ENCODE measurements at regions not wholly inside any gene's neighbourhood (a gene's known extent, or its start where the extent isn't known, plus 50 kb on each side); places are given as distances from the start of the nearest gene placed in this dataset.

DNA sequence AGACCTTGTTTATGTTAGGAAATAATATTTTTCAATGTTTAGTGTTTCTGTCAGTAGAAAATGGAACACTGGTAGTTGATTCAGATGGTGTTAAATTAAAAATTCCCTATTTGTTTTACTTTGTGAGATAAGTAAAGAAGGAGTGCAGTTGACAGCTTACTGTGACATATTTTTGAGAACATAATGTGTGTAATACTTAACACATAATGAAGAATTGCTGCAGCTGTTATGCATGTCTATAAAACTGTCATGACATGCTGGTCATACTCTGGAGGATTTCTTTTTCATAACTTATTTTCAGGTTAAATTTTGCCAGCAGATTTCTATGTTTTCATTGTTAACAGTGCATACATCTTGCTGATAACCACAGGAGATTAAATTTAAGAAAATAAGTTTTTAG, 296.1 kb downstream of the CTH start:
- intact Hi-C loops (cut with micrococcal nuclease; ENCODE audit: unreplicated experiment): no loop called here
- BruUV-seq (replicated peaks): no TSS peak
- TF ChIP-seq, protein P1, sequence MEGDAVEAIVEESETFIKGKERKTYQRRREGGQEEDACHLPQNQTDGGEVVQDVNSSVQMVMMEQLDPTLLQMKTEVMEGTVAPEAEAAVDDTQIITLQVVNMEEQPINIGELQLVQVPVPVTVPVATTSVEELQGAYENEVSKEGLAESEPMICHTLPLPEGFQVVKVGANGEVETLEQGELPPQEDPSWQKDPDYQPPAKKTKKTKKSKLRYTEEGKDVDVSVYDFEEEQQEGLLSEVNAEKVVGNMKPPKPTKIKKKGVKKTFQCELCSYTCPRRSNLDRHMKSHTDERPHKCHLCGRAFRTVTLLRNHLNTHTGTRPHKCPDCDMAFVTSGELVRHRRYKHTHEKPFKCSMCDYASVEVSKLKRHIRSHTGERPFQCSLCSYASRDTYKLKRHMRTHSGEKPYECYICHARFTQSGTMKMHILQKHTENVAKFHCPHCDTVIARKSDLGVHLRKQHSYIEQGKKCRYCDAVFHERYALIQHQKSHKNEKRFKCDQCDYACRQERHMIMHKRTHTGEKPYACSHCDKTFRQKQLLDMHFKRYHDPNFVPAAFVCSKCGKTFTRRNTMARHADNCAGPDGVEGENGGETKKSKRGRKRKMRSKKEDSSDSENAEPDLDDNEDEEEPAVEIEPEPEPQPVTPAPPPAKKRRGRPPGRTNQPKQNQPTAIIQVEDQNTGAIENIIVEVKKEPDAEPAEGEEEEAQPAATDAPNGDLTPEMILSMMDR (conservative IDR thresholded peaks at IDR 0.05): no peak
- no peak for TF ChIP-seq EZH2 (IDR thresholded peaks at IDR 0.05; ENCODE audit: low read depth)
- Histone ChIP-seq H3K4me1 (replicated peaks; ENCODE audit: insufficient read depth) (no peaks in the 10 kb centered on the region), H3K36me3 (ENCODE audit: low read depth) (no peaks in the 10 kb centered on the region), H4K20me1 (ENCODE audit: insufficient read depth) (no peaks in the 10 kb centered on the region), H3K27ac (no peak overlapping the region), H3K4me2 (no peak overlapping the region), H2AFZ (0 out of 2 replicates have a peak overlapping the region, but pooled peaks have one; percentile 29), H3F3A (ENCODE audit: insufficient read depth, low read depth) (no peaks in the 10 kb centered on the region), H3K9me3 (ENCODE audit: insufficient read depth, low read depth) (no peaks in the 10 kb centered on the region), H3K79me2 (ENCODE audit: low read depth) (no peaks in the 10 kb centered on the region), H3K27me3 (ENCODE audit: insufficient read depth, low read depth) (no peaks in the 10 kb centered on the region), H3K9me2 (ENCODE audit: insufficient read depth) (no peaks in the 10 kb centered on the region; the same call in 1 of the 2 replicates), H3K4me3 (no peak overlapping the region)
- CTCF ChIA-PET: no interaction called here
- POLR2A ChIA-PET (ENCODE audit: unreplicated experiment): no interaction called here
- no peak for DNase-seq

DNA sequence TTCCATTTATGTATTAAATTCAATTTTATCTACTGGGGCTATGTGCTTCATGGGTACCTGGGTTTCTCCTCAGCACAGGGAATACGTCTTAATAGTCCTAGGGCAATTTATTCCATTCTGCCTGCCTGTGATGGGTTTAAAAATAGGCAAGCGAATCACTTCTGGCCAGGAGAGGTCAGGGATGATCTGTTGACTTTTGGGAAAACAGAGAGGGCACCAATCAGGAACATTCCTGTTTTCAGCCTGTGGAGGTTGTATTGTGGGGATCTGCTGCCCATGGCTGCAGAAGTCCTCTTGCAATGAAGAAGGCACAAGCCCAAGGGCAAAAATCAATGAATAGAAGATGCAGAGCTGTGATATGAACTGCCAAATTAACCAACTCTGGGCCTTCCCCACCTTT, 303.1 kb downstream of the CTH start:
- BruUV-seq (replicated peaks): no TSS peak
- no peak for TF ChIP-seq EZH2 (IDR thresholded peaks at IDR 0.05; ENCODE audit: low read depth)
- TF ChIP-seq, protein P1 (conservative IDR thresholded peaks at IDR 0.05): no peak

DNA sequence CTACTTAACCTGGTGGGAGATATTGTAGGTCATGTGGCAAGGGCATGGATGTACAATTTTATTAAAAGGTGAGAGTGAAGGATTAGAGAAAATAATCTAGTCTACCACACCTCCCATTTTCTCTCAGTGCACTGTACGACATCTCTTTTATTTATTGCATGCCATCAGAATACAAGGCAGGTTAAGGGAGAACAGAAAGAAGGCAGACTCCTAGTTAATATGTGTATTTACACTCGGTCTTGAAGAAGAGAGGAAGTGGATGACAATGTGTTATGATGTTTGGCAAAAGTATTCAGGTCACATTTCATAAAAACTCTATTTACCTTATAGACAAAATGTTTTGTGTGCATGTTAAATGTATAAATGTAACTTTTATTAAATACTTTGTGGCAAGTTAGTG, 306.1 kb downstream of the CTH start:
- no peaks in the 10 kb centered on the region for H3K79me2 ChIP-seq (ENCODE audit: low read depth)
- no peaks in the 10 kb centered on the region for H3F3A ChIP-seq (ENCODE audit: insufficient read depth, low read depth)
- no peaks in the 10 kb centered on the region for H4K20me1 ChIP-seq (ENCODE audit: insufficient read depth)
- ChIA-PET CTCF (no interaction called here), POLR2A (ENCODE audit: unreplicated experiment) (no interaction called here)
- no peak overlapping the region for H3K27ac ChIP-seq
- intact Hi-C loops (cut with micrococcal nuclease; ENCODE audit: unreplicated experiment): no loop called here
- no peak overlapping the region for H3K4me2 ChIP-seq
- no peak overlapping the region for H2AFZ ChIP-seq
- no peaks in the 10 kb centered on the region for H3K4me1 ChIP-seq (replicated peaks; ENCODE audit: insufficient read depth)
- H3K9me3 ChIP-seq (ENCODE audit: insufficient read depth, low read depth): no peaks in the 10 kb centered on the region
- no peak overlapping the region for H3K4me3 ChIP-seq
- H3K36me3 ChIP-seq (ENCODE audit: low read depth): no peaks in the 10 kb centered on the region
- no TSS peak for BruUV-seq (replicated peaks)
- no peaks in the 10 kb centered on the region for H3K9me2 ChIP-seq (ENCODE audit: insufficient read depth)
- no peak for DNase-seq
- TF ChIP-seq, protein P1 (conservative IDR thresholded peaks at IDR 0.05): no peak
- 0 out of 2 replicates have a peak, but pooled peaks cover 2% of the 10 kb centered on the region for H3K27me3 ChIP-seq (ENCODE audit: insufficient read depth, low read depth)

More for the DNA sequence above, 303.1 kb downstream of the CTH start:
- Histone ChIP-seq H3K79me2 (ENCODE audit: low read depth) (no peaks in the 10 kb centered on the region), H3K9me3 (ENCODE audit: insufficient read depth, low read depth) (no peaks in the 10 kb centered on the region), H3K4me3 (no peak overlapping the region), H4K20me1 (ENCODE audit: insufficient read depth) (no peaks in the 10 kb centered on the region), H3K27me3 (ENCODE audit: insufficient read depth, low read depth) (0 out of 2 replicates have a peak, but pooled peaks cover 2% of the 10 kb centered on the region), H3K9me2 (ENCODE audit: insufficient read depth) (no peaks in the 10 kb centered on the region; the same call in 1 of the 2 replicates), H3K4me1 (replicated peaks; ENCODE audit: insufficient read depth) (no peaks in the 10 kb centered on the region), H3K27ac (no peak overlapping the region), H3K4me2 (no peak overlapping the region), H3F3A (ENCODE audit: insufficient read depth, low read depth) (no peaks in the 10 kb centered on the region), H3K36me3 (ENCODE audit: low read depth) (no peaks in the 10 kb centered on the region), H2AFZ (no peak overlapping the region)
- ChIA-PET CTCF (no interaction called here), POLR2A (ENCODE audit: unreplicated experiment) (no interaction called here)
- intact Hi-C loops (cut with micrococcal nuclease; ENCODE audit: unreplicated experiment): no loop called here
- no peak for DNase-seq

Measured in PC-9 (cell line).